ENCODE measurements at regions not wholly inside any gene's neighbourhood (a gene's known extent, or its start where the extent isn't known, plus 50 kb on each side); places are given as distances from the start of the nearest gene placed in this dataset.

DNA sequence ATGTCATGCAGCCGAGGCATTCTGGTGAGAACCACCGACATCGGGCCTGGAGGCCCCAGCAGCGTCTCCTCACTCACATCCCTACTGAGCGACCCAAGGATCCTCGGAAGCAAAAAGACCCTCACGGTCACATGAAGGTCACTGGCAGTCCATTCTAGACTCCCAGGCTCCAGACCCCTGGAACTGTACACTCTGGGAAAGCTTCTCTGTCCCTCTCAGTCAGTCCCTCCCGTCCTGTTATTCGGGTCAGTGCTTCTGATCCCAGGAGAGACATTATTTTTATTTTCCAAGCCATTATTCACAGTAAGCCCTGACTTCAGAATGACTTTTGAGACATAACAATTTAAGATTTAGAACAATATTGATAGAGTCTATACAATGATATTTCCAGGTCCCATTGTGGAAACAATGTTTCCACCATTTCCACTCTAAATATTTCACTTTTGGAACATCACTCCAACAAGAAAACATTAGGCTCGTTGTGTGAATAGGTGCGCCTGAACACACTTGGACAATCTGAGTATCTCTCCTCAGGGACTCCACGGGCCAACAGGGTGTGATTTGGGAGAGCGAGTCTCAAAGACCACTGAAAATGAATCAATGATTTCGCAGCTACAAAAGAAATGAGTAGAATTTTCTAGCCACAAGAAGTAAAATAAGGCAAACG, 199.7 kb downstream of the SOD2 start:
- TF ChIP-seq, protein P1, sequence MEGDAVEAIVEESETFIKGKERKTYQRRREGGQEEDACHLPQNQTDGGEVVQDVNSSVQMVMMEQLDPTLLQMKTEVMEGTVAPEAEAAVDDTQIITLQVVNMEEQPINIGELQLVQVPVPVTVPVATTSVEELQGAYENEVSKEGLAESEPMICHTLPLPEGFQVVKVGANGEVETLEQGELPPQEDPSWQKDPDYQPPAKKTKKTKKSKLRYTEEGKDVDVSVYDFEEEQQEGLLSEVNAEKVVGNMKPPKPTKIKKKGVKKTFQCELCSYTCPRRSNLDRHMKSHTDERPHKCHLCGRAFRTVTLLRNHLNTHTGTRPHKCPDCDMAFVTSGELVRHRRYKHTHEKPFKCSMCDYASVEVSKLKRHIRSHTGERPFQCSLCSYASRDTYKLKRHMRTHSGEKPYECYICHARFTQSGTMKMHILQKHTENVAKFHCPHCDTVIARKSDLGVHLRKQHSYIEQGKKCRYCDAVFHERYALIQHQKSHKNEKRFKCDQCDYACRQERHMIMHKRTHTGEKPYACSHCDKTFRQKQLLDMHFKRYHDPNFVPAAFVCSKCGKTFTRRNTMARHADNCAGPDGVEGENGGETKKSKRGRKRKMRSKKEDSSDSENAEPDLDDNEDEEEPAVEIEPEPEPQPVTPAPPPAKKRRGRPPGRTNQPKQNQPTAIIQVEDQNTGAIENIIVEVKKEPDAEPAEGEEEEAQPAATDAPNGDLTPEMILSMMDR (IDR thresholded peaks at IDR 0.05): no peak
- Histone ChIP-seq H3K9me3 (peaks cover 0 to 5% of the 10 kb centered on the region in 2 donors), H3K4me3 (no peak overlapping the region), H3K36me3 (no peaks in the 10 kb centered on the region), H3K4me1 (no peaks in the 10 kb centered on the region), H3K27ac (no peak overlapping the region), H3K27me3 (no peaks in the 10 kb centered on the region)
- no peak for DNase-seq (ENCODE audit: low spot score)

DNA sequence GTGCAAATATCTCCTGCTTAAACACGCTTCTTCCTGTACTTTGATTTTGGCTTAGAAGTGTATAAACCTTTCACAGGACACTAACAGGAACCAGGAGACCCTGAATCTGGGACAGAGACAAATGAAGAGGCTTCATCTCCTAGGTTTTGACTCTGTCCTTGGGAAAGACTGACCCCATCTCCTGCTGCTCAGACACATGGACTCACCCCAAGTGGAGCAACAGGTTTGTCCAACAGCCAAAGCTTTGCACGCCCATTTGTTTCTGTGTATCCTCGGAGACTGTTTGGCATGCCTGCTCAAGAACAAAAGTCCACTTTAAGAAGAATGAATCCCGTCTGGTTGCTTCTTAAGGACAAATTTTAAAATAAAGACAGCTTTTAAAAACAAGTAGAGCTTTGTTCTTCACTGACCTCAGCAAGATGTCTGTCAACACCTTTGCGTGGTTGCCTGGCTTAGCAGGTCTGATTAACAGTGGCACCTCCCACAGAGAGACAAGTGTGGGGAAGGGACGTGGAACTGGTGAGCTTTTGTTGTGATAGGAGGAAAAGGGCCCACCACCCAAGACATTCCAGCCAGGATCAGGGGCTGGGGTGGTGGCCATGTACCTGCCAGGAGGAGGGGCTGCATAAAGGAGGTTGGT, 202.6 kb downstream of the SOD2 start:
- Histone ChIP-seq H3K4me3 (no peak overlapping the region), H3K4me1 (no peaks in the 10 kb centered on the region), H3K9me3 (no peaks in the 10 kb centered on the region), H3K27ac (no peak overlapping the region), H3K36me3 (no peaks in the 10 kb centered on the region), H3K27me3 (no peaks in the 10 kb centered on the region)
- TF ChIP-seq, protein P1 (IDR thresholded peaks at IDR 0.05): no peak
- DNase-seq (ENCODE audit: low spot score): peak; percentile 69

DNA sequence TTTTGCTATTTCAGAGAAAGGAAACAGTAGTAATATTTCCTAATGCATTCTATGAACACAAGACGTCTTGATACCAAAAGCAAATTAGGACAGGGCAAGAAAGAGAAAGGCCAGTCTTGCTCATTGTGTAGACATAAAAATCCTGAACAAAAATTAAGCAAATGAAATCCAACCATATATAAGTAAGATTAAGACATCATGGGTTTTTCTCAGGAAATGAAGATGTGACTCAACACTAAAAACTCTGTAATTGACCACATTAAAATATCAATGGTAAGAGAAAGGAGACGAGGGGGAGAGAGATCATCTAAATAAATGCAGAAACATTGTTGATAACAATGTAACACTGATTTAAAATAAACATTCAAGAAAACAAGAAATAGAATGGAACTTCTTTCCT, 205.4 kb downstream of the SOD2 start:
- H3K4me1 ChIP-seq: no peaks in the 10 kb centered on the region
- H3K36me3 ChIP-seq: no peaks in the 10 kb centered on the region
- TF ChIP-seq, protein P1 (IDR thresholded peaks at IDR 0.05): no peak
- H3K27me3 ChIP-seq: no peaks in the 10 kb centered on the region
- H3K4me3 ChIP-seq: no peak overlapping the region
- H3K27ac ChIP-seq: no peak overlapping the region
- DNase-seq (ENCODE audit: low spot score): no peak
- H3K9me3 ChIP-seq: no peaks in the 10 kb centered on the region

DNA sequence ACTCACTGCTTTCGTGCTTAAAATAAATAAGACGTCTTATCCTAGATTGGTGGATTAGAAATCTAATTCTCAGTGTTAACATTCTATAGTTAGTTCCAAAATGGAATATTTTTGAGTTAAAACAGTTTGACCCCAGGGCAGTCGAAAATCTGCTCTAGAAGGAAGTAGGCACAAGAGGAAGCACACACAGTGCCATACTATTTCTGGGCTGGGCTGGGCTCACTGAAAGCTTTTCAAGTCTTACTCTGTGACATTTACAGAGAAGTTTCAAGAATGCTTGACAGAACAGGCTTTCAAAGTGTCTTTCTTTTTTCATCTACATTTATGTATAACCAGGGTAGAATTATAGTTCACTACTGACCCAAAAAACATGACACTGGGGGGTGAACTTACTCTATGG, 209.8 kb downstream of the SOD2 start:
- Histone ChIP-seq H3K27me3 (no peaks in the 10 kb centered on the region), H3K27ac (no peak overlapping the region), H3K4me3 (no peak overlapping the region), H3K9me3 (no peaks in the 10 kb centered on the region), H3K36me3 (no peaks in the 10 kb centered on the region), H3K4me1 (no peaks in the 10 kb centered on the region)
- no peak for DNase-seq (ENCODE audit: low spot score)
- TF ChIP-seq, protein P1 (IDR thresholded peaks at IDR 0.05): no peak

DNA sequence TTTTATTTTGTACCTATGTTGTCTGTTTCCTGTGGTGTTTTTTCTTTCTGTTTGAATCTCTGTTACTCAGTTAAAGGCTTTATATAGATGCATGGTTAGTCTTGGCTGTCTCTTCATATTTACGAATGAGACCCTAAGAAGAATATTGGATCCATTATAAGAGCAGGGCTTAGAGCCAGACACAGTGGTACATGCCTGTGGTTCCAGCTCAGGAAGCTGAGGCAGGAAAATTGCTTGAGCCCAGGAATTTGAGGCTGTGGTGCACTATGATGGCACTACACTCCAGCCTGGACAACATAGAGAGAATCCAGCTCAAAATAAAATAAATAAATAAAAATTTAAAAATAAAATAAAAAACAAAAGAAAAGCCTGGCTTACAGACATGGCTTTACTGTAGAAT, 211.1 kb downstream of the SOD2 start:
- no peaks in the 10 kb centered on the region for H3K4me1 ChIP-seq
- H3K36me3 ChIP-seq: no peaks in the 10 kb centered on the region
- DNase-seq (ENCODE audit: low spot score): no peak
- no peaks in the 10 kb centered on the region for H3K27me3 ChIP-seq
- H3K4me3 ChIP-seq: no peak overlapping the region
- no peaks in the 10 kb centered on the region for H3K9me3 ChIP-seq
- TF ChIP-seq, protein P1 (IDR thresholded peaks at IDR 0.05): no peak
- no peak overlapping the region for H3K27ac ChIP-seq

DNA sequence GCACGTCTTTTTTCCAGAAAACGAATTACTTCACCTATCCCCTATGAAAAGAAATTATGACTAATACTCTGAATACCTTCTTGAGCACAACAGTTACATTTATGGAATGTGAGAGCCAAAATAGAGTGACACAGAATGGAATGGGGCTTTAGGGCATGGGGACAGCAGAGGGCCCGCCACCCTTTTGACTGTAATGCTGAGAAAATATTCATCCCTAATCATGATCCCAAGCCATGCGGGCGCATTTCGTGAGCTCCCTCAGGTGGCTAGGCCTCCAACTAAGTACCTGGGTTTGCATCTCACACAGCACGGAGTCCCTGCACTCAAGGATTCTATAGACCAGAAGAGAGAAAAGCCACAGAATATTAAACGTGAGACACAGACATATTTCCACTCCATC, 212.6 kb downstream of the SOD2 start:
- no peaks in the 10 kb centered on the region for H3K36me3 ChIP-seq
- DNase-seq (ENCODE audit: low spot score): no peak
- no peak overlapping the region for H3K4me3 ChIP-seq

More for the DNA sequence above, 212.6 kb downstream of the SOD2 start:
- H3K9me3 ChIP-seq: no peaks in the 10 kb centered on the region
- no peaks in the 10 kb centered on the region for H3K4me1 ChIP-seq
- TF ChIP-seq, protein P1 (IDR thresholded peaks at IDR 0.05): no peak
- H3K27ac ChIP-seq: no peak overlapping the region
- H3K27me3 ChIP-seq: no peaks in the 10 kb centered on the region

Data from right atrium auricular region (tissue), 2 donors.